ENCODE measurements at regions not wholly inside any gene's neighbourhood (a gene's known extent, or its start where the extent isn't known, plus 50 kb on each side); places are given as distances from the start of the nearest gene placed in this dataset.

DNA sequence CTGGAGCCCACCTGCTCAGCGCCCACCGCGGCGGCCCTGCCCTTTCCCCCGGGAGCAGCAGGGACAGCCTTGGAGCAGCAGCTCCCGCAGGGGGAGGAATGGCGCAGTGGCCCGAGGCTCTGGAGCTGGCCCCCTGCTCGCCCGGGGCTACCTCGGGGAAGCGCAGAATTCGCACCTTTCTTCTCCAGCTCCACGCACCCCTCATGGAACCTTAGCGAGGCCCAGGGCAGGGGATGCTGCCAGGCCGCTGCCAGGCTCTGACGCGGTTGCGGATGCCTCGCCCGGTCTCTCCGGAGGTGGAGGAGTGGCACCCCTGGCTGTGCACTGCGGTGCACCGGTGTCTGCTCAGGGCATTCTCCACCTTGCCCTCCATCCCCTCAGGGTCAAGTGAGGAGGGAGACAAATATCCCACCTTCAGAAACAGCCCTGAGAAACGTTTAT lies 84.9 kb upstream of the MKI67 start (continued):
- TF ChIP-seq, protein P1, sequence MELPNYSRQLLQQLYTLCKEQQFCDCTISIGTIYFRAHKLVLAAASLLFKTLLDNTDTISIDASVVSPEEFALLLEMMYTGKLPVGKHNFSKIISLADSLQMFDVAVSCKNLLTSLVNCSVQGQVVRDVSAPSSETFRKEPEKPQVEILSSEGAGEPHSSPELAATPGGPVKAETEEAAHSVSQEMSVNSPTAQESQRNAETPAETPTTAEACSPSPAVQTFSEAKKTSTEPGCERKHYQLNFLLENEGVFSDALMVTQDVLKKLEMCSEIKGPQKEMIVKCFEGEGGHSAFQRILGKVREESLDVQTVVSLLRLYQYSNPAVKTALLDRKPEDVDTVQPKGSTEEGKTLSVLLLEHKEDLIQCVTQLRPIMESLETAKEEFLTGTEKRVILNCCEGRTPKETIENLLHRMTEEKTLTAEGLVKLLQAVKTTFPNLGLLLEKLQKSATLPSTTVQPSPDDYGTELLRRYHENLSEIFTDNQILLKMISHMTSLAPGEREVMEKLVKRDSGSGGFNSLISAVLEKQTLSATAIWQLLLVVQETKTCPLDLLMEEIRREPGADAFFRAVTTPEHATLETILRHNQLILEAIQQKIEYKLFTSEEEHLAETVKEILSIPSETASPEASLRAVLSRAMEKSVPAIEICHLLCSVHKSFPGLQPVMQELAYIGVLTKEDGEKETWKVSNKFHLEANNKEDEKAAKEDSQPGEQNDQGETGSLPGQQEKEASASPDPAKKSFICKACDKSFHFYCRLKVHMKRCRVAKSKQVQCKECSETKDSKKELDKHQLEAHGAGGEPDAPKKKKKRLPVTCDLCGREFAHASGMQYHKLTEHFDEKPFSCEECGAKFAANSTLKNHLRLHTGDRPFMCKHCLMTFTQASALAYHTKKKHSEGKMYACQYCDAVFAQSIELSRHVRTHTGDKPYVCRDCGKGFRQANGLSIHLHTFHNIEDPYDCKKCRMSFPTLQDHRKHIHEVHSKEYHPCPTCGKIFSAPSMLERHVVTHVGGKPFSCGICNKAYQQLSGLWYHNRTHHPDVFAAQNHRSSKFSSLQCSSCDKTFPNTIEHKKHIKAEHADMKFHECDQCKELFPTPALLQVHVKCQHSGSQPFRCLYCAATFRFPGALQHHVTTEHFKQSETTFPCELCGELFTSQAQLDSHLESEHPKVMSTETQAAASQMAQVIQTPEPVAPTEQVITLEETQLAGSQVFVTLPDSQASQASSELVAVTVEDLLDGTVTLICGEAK (IDR thresholded peaks at IDR 0.05) = no peak
- TF ChIP-seq, protein P1 (CRISPR knock-in tag; IDR thresholded peaks at IDR 0.05) = no peak
- TF ChIP-seq ZNF124 (CRISPR knock-in tag; IDR thresholded peaks at IDR 0.05) (no peak), TOE1 (IDR thresholded peaks at IDR 0.05; ENCODE audit: borderline replicate concordance) (no peak), TOE1 (CRISPR knock-in tag; IDR thresholded peaks at IDR 0.05; ENCODE audit: borderline replicate concordance, low read depth) (no peak), ILF3 (IDR thresholded peaks at IDR 0.05; ENCODE audit: borderline replicate concordance) (no peak), SOX6 (IDR thresholded peaks at IDR 0.05) (no peak)

Data from K562 (cell line).